Stimulated activated CD4-positive, alpha-beta T cell treated with anti-CD3 and anti-CD28 coated beads, Interleukin-2, amount 100 ng/mL, for 48 hours (primary cell): ENCODE measurements at regions not wholly inside any gene's neighbourhood (a gene's known extent, or its start where the extent isn't known, plus 50 kb on each side); places are given as distances from the start of the nearest gene placed in this dataset.
A peak's percentile ranks its signal among the peaks of the same experiment; 100 is the strongest.
"Not testable (repeated sequence)": the region's sequence is repeated elsewhere in the genome, so short reads cannot be mapped to it uniquely, and the experiment has no call there.

Experiments
- DNase-seq, 2 donors: peaks; one replicate each; pipeline ENCODE4 v3.0.0-alpha.2; 2020

GRCh38 chr3:95832146-95832545 is 982.2 kb upstream of the EPHA6 start:
- DNase-seq: no peak

GRCh38 chr3:95860628-95861027 is 953.8 kb upstream of the EPHA6 start:
- DNase-seq: not testable (repeated sequence)

DNA sequence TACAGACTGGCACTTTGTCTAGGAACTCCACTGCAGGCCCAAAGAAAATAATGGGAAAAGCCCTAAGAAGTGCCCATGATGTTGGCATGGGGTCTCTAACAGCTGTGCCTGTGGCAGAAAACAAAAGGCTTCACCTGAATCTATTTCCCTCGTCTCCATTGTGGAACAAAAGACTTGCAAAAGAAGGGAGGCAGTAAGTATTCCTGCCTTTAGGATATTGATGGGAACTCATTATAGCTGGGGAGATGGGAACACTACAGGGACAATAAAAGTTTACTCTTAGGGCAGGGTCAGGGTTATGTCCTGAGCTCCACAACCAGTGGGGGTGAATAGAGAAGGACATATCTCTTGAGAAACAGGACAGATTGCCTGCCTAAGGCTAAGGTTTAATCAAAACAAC is 930.6 kb upstream of the EPHA6 start:
- DNase-seq: no peak

DNA sequence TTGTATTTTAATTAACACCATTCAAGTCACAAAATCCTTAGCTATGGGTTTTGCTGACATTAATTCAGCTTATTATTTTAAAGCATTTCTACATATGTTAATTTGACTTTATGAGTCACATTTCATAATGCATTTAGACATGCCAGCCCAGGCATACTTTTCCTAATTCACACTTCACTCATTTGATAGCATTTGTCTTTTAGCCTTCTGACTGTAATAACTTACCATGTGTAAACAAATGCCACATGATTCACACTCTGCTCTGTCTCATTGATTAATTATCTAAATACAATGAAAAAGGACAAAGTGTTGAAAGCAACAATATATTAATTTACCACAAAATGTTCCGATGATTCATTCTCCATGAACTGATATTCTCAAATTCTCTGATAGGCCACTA is 927.8 kb upstream of the EPHA6 start:
- no peak for DNase-seq

GRCh38 chr3:95887114-95887513 is 927.3 kb upstream of the EPHA6 start:
- no peak for DNase-seq

DNA sequence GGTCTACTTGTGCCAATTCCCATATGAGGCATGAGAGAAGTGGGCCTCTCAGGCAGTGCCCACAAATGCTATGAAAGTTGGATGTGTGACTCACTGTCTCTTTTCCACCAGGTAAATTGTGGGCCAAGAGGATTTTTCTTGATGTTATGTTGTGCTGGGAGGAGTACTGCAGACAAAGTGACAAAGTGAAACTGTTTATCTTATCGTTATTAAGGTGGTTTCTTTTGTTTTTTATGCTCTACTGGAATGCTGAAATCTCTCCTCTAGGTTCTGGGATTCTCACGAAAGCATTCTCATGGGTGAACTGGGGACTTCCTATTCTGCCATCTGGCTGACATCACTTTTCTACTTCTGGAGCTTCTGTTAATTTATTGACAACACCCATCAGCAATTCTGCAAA is 919.6 kb upstream of the EPHA6 start:
- no peak for DNase-seq

- DNase-seq: no peak
These were observed 914.9 kb upstream of the EPHA6 start for GRCh38 chr3:95899494-95899893.

DNA sequence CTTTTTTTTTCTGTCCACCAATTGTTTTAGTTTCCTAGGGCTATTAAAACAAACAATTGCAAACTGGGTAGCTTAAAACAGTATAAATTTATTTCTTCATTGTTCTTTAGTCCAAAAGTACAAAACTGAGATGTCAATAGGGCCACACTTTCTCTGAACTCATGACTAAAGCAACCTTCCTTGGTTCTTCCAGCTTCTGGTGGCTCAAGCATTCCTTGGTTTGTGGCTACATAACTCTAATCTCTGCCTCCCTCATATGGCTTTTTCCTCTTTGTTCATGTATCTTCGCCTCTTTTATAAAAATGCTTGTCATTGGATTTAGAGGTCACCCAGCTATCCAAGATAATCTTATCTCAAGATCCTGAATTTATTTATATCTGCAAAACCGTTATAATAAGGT is 914.5 kb upstream of the EPHA6 start:
- no peak for DNase-seq

DNA sequence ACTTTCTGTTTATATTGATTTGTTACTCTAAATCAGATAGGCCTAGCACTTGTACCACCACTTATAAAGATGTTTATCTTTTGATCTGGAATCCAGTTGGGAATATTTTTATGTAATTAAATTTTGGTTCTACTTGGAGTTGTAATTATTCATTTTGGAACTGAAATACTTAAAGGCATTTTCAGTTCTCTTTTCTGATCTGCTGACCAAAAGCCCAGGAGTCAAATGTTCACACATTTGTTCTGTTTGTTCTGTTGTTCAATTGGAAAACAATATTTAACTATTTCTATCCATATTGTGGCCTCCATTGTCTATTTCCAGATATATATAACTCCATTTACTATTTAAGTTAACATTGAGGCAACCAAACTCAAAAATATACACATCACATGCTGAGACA is 912.4 kb upstream of the EPHA6 start:
- DNase-seq: no peak

DNA sequence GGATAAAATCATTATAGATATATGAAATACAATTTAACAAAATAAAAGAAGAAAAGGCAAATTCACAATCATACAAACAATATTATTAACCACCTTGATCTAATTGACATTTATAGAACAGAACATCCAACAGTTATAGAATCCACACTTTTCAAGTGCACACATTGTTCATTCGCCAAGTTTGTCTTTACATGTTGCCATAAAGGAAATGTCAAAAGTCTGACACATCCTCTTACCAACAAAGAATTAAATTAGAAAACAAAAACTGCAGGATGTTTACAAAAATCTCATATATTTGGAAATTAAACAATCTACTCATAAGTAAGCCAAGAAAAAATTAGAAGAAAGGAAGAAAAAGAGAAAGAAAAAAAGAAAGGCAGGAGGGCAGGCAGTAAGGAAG is 909.2 kb upstream of the EPHA6 start:
- DNase-seq: no peak

GRCh38 chr3:95911767-95912166 is 902.6 kb upstream of the EPHA6 start:
- no peak for DNase-seq

- DNase-seq: peak; percentile 5 to 15
These were observed 890.7 kb upstream of the EPHA6 start for GRCh38 chr3:95923496-95924210.

- DNase-seq: no peak
These were observed 887.4 kb upstream of the EPHA6 start for GRCh38 chr3:95926904-95927501.

DNA sequence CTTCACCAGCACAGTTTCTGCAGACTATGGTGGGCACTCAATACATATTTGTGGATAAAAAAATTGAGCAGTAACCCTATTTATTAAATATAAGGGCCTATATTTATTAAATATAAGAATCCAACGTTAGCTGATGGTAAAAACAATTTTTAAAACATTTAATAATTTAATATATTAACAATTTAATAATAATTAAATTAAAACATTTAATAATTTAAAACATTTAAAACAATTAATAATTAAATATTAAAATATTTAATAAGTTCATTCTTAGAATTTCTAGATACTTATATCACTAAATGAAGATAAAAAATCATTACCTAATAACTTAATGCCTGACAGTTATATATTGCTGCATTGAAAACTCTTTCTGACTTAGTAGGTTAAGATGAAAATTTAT is 880.2 kb upstream of the EPHA6 start:
- DNase-seq: no peak

DNA sequence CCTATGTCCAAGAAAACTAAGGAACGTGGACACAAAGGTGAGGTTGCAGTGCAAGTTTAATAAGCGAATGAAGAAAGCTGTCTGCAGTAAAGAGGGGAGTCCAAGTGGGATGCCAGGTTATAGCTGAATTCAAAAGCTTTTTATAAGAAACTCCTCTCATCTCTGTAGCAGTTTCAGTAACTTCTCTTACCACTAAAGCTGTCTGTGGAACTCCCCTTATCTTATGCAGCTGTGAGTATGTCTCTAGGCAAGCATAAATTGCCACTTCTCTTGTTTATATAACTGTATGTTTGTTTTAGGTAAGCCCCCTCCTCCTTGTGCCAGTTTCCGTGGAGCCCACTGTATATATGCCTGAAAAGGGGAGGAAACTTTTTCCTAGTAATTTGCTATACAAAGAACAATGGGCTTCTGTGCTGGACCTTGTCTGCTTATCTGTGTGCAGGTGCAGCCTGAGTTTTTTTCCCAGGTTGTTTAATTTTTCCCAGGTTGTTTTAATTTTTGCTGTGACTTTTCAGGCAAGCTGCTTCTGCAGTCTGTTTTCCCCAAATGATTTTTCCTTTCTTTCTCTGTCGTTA is 875.1 kb upstream of the EPHA6 start:
- no peak for DNase-seq

DNA sequence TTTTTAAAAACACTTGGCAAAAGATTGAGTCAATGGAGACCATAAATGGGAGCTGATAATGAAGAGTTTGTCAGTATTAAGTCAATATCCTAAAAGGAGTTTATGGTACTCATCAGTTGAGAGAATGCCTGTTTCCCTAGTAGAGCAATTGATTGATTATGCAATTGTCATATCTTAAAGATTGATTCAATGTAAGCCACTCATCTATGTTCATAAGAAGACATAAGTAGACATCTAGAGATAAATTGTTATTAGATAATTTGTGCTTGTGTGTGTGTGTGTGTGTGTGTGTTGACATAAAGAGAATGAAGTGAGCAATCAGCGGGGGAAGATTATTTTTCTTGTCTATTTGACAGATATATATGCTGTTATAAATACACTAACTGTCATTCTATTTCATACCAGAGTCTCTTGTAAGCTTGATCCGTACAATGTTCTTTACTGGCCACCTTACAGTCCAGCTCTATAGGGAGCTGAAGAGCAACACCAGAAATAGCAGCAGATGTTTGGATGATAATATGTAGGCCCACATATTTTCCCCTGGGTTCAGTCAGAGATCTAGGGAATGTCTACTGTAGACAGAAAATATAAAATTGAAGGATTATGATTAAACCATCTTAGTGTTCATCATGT is 848.6 kb upstream of the EPHA6 start:
- no peak for DNase-seq

GRCh38 chr3:95971573-95971972 is 842.8 kb upstream of the EPHA6 start:
- DNase-seq: no peak

- no peak for DNase-seq
These were observed 820.1 kb upstream of the EPHA6 start for GRCh38 chr3:95994338-95994737.

GRCh38 chr3:96000966-96001365 is 813.4 kb upstream of the EPHA6 start:
- no peak for DNase-seq

DNA sequence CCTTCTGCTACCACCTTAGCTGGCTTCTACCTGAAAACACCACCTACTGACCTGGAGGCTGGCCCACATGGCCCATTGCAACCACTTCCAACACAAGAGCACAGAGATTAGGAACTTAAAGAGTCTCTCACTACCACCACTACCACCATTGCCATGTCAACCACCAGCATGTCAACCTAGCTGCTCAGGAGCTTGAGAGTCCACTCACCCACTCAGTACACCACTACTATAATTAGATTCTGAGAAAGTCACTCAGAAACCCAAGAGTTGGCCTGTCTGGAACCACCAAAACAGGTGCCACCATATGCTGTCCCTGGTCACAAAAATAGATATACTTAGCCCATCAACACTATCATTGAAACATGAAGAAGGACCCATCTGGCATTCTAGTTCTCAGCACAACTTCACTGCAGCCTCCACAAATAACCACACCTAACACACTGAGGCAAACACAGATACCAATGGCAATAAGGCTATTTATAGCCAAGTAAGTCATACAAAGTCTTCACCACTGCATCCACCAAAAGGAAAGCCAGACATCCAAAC is 806.7 kb upstream of the EPHA6 start:
- DNase-seq: no peak

- DNase-seq: no peak
These were observed 801.5 kb upstream of the EPHA6 start for GRCh38 chr3:96012939-96013338.

GRCh38 chr3:96017556-96017955 is 796.8 kb upstream of the EPHA6 start:
- no peak for DNase-seq

DNA sequence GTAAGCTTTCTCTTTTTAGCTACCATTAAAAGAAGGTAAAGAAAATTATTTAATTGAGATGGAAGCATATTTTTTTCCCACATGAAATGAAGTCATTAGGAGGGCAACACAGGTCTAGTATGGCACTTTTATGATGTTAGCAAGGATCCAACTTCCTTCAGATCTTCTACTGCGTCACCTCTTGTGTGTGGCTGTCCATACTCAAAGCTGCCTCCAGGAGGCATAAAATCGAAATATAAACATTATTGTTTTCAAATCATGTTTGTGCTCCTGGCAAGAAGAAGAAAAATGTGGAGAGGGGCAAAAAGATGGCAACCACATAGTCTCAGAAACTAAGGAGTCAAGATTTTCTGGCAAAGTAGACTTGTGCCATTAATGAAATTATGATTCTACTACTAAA is 791.7 kb upstream of the EPHA6 start:
- DNase-seq: no peak

GRCh38 chr3:96027718-96028117 is 786.7 kb upstream of the EPHA6 start:
- no peak for DNase-seq
